SKM-1 treated with dmso at 0.1 percent for 144 hours (cell line): ENCODE measurements at regions not wholly inside any gene's neighbourhood (a gene's known extent, or its start where the extent isn't known, plus 50 kb on each side); places are given as distances from the start of the nearest gene placed in this dataset.
"Not testable (repeated sequence)": the region's sequence is repeated elsewhere in the genome, so short reads cannot be mapped to it uniquely, and the experiment has no call there.

Source experiments
- DNase-seq: peaks from one replicate; lab custom pipeline; 2025; ENCODE audit not compliant: unreplicated experiment; lab: John Stamatoyannopoulos, UW

DNA sequence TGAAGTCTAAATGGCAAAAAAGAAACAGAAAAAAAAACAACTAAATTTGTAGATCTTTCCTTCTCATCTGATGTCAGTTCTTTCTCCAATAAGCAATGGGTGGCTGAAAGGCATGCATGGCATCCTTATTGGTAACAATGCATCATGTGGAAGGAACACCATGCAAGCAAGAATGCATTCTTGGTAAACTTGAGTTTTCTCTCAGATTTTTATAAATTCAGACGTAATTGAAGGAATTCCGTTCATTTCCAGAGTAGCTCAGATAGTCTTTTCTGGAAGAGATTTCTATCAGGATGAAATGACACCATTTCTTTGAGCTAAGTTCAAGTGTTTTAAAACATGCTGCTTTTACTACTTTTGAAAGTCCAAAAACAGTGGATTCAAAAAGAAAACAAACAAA lies 373.0 kb downstream of the COG6 start:
- no peak for DNase-seq

DNA sequence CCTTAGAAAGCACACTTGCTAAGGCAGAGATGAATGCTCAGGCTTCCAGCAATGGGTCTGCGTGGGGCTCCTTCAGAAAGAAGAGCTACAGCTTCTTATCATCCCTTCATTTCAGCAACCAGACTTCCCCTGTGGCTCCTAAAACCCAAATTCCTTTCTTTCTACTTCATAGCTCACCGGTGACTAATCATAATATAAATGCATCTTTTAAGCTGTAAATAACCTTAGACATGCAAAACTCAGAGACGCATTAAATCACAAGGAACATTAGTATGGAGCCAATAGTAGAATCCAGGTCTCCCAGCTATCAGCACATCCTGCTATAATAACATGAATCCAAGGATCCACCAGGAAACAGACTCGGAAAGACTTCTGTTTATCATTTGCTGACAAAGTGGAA lies 375.6 kb downstream of the COG6 start:
- DNase-seq, result no peak

DNA sequence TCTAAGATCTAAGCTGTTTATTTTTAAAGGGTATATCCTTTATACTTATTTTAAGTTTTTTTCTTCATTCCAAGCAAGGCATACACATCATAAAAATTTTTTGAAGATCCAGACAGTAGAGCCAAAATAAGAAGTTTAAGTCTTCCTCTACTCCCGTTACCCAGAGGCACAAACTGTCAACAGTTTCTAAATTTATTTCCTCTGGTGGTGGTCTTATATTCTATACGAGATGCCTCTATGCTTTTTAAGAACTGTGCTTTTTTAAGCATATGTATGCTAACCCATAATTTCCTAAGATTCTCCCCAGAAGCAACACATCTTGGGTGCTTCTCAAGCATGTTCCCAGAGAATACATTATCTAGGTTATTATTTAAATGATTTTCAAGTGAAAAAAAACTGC lies 383.6 kb downstream of the COG6 start:
- DNase-seq, result no peak

DNA sequence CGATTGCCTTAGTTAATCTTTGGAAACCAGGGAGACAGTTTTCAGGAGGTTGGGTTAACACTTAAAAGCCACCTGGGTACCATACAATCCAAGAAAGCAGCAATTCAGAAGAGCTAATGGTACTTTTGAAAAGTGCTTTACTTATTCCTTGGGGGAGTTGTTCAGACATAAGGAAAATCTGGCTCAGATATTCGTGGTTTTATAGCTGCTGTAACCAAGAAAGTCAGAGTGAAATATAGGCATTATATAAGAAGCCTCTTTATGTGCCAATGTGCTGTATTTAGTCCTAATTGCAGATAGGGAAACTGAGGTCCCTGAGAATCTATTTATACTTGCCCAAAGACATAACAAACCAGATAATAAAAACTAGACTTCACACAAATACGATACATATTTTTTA lies 387.5 kb downstream of the COG6 start:
- no peak for DNase-seq

DNA sequence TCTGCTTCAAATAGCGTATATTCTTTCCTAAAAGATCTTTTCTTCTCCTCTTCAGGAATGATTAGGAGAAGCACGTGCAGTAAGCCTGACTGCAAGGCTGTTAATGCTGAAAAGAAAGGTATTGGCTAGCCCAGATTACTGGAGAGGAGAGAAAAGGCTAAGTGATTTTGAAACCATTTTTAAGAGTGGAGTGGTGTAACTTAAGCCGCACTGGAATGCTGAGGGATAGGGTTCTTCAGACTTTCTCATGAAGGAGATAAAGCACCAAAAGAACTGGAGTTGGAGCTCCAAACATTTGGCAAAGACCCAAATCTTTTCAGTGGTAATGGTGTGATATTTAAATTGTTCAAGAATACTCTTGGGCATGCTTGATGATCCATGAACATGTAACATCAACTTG lies 388.3 kb downstream of the COG6 start:
- no peak for DNase-seq

DNA sequence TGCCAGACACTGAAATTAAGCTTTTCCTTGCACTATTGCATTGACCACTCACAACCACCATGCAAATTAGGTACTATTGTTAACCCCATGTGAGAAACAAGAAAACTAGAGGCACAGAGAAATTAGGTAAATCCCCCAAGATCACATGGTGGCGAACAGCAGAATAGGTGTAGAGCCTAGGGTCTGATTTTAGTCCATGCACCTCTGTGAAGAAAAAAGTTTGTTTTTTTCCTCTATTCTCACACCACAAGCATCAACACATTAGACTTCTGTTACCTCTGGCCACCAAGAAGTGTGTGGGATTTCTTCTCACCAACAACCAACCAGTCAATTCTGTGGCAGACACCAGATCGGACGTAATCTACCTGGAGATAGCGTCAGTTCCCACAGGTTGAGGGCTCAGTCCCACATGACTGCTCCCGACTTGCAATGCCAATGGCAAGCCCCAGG lies 391.9 kb downstream of the COG6 start:
- DNase-seq, result no peak

DNA sequence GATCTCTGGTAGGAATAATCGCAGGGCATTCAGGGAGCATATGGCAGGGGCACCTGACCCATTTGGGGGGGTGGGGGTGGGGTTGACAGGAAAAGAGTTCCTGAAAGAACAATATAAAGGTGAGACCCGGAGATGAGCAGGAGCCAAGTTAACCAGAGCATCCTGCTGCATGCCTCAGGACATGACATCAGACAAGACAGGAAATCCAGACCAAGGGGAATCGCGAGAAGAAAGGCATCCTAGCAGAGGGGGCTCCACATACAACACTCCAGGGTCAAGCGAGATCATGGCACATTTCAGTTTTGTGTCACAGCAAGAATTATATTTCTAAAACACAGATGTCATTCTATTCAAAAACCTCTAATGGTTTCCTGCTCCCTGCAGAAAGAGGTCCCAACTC lies 393.1 kb downstream of the COG6 start:
- DNase-seq, result no peak

DNA sequence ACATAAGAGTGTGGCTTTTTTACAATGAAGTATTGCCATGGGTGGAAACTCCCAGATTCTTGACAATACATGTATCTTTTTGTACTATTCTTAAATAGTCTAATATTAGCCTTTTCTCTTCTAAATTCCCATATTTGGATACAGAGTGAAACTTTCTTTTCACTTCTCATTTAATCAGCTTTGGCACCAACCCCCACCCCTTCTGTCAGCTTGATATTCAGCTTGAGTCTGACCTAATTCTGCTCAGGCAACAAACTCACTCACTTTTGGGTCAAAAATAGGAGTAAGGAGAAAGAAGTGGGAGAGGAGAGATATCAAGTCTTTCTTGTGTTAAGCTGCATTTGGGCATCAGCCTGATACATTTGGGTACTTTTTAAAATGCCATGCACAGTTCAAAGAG lies 397.5 kb downstream of the COG6 start:
- no peak for DNase-seq

DNA sequence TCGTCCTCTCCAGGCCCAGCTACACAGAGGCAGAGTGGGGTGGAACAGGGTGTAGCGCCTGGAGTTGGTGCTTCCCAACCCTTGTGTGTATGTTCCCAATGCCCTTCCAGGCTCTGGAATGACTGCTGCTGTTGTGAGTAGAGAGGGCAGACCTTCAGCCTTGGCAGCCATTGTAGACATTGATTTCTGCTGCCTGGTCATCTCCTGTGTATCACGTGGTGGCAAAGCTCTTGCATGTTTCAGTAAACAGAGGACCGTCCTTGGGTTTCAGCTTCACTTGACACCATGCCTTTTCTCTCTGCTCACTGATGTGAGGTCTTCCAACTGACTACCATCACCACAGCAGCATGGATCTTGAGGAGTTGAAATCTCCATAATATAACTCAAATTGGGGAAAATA lies 397.9 kb downstream of the COG6 start:
- DNase-seq, result no peak

DNA sequence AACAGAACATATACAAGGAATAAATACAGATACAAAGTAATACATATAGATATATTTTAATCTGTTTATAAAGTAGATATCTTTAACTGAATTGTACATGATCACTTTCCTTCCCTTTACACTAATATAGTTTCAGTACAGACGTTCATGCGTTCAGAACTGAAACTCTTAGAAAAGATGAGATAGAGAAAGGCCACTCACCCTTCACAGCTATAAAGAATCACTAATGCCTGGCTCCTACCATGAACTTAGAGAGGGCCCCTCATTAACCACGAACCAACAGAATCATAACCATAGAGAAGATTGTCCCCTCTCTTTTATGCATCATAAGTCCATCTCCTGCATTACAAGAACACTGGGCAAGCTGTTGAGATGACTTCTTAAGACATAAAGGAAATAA lies 399.0 kb downstream of the COG6 start:
- not testable (repeated sequence) for DNase-seq

DNA sequence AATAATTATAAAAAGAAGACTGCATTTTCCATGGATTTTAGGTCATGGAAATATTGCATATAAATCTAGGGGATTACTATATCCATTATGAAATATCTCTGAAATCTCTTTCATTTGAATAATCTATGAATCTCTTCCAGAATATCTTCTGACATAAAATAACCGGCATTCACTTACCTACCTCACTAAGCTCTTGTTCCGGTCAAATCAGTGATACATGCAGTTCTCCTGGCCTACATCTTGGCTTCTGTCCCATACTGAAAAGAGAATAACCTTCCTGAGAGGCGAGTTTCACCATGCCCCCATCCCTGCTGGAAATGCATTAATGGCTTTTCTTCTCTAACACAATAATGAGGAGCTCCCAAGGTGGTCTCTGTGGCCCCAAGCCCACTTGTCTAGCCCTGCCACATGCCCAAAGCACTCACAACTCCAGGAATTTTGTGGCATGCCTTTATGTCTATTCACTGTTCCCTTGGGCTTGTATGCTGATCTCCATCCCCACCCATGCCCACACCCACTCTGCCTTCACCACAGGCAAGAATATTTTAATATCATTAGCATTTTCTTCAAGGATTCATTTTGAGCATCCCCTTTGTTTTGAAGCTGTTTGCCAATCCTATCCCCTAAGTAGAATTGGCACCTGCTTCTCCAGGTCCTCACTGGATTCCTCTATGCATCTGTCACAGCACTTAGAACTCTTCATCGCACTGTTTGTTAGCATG lies 401.6 kb downstream of the COG6 start:
- no peak for DNase-seq

DNA sequence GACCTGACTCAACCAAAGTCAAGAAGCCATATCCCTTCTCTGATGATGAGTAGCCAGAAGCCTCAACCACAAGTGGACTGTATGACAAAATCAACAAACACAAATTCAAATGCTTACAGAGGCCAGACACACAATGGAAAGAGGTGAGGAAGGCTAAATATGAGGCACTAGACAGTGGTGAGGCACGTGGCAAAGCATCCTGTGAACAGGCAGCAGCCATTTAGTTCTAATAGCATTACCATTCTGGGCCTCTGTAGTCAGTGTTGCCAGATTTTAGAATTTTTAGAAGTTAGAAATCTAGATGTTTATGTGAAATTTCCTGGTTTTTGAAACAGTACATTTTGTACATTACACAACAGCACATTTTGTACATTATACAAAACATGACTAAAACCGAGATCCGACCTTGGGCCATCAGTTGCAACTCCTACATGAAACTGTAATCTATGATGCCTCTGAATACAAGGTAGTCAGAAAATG lies 403.3 kb downstream of the COG6 start:
- DNase-seq, result no peak

DNA sequence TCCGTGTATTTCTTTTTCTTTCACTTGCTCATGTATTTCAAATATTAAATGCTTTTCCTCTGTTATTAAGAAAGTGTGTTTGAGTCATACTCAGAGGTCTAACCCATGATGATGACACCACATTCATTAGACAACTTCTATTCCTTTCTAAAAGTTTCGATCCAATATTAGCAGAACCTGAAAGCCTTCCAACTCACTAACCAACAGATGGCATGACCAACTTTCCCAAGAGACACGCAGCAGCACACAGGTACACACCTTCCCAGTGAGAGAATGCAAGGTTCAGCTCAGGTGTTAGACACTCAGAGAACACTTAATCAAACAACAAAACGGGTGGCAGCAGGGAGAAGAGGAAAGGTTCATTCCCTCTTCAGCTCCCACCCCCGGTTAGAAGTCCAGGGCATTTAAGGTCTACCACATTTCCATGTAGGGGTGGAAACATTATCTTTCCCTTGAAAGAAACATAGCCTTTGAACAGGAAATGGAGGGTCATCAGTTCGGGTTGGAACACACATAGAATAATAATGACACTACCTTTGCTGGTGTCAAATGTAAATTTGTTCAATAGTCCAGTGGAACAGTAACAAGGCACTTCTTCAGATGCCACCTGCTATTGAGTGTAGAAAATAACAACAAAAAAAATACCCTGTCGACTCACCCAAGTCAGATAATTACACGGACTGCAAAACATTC lies 404.2 kb downstream of the COG6 start:
- no peak for DNase-seq

DNA sequence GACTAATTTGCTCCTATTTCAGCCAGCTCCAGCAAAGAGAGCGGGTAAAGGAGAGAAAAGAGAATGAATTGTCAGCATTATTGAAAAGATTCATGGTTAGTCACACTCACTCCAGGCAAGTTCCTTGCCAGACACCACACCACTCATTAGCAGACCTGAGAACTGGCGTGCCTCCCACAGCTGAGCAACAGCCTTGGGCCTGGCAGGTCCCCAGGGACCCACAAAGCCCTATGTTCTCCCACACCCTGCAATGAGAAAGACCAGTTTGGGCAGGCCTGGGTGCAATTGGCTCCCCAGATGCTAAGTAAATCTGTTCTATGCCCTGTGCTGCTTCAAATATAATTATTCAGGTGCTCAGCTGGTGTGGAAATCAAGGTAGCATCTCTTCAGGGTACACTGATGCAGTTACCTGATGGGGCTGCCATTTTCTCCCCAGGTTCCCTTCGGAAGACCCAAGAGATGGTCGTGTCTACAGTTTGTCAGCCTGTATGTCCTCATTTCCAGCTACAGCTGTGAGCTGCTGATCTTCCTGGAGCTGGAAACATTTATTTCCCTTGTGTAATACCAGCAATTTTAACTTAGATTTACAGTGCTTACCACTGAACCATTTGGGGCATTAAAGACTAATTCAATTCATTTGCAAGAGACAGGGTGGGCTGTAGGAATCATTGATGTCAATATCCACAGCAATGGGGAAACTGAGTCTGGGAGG lies 405.0 kb downstream of the COG6 start:
- no peak for DNase-seq

DNA sequence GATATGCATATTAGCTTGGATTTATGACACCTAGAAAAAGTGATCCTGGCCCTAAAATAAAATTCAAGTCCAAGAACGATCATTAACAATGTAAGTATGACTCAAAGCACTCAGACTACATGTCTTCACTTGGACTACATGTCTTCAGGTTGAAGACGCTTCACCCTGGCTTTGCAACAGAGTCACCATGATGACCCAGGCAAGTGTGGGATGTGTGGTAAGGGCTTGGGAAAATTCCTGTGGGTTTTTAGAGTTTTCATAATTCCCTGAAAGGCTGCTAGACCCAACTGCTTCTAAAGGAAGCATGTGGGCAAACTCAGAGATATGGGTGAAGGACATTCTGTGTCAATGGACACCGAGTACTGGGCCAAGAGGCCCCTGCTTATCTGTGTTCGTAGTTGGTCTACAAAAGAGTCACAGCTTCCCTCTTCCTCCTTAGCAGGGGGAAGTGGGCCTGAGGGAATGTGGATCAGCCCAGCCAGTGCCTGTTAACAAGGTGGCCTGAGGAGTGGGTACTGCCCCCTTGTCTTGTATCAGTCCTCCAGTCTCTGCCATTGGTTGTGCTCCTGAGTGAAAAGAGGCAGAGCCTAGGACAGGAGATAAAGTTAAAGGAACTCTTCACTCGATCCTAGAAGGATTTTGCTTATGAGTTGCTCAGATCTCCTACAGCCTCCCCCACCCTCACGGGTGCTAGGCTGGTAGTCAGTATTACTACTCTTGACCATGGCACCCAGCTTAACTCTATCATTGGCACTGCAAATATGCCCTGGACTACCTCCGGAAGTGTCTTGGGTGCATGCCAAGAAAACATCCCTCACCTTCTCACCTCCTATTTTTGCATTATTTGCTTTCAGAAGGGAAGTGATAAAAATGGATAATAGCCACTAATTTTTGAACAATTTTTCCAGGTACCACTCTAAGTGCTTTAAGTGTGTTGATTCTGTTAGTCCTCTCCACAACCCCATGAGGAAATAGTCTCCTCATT lies 406.3 kb downstream of the COG6 start:
- no peak for DNase-seq

DNA sequence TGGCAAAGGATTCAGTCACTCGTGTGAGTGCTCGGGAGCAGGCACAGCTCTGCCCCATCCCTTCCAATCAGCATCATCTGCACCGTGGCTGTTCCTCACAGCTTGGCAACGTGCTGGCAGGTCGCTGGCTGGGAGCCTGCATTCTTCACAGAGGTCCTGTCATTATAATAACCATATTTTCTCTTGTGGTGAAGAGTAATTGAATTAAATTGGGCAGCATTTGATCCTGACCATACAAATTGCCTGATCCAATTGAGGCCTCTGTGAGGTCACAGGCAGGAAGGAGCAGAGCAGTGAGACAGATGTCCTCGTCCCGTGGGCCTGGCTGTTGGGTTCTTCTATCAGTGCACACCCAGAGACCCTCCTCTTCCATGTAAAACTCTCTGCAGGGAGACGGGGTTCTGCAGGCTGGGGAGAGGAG lies 407.8 kb downstream of the COG6 start:
- no peak for DNase-seq

DNA sequence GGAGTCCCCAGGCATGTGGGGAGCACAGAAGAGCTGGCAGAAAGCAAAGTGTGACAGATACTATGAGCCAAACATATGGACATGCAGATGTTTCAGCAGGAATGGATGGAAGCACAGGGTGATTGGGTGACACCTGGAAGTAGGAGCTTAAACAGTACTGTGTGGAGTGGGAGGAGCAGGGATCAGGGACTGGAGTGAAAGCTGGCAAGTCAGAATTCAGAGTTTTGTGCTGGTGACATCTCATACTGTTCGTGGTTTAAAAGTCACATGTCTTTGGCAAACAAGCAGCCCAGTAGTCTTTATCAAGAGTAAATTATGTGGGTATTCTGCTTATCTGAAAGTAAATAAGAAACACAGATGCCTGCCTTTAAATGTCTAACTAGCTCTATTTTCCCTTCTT lies 408.2 kb downstream of the COG6 start:
- DNase-seq, result no peak

DNA sequence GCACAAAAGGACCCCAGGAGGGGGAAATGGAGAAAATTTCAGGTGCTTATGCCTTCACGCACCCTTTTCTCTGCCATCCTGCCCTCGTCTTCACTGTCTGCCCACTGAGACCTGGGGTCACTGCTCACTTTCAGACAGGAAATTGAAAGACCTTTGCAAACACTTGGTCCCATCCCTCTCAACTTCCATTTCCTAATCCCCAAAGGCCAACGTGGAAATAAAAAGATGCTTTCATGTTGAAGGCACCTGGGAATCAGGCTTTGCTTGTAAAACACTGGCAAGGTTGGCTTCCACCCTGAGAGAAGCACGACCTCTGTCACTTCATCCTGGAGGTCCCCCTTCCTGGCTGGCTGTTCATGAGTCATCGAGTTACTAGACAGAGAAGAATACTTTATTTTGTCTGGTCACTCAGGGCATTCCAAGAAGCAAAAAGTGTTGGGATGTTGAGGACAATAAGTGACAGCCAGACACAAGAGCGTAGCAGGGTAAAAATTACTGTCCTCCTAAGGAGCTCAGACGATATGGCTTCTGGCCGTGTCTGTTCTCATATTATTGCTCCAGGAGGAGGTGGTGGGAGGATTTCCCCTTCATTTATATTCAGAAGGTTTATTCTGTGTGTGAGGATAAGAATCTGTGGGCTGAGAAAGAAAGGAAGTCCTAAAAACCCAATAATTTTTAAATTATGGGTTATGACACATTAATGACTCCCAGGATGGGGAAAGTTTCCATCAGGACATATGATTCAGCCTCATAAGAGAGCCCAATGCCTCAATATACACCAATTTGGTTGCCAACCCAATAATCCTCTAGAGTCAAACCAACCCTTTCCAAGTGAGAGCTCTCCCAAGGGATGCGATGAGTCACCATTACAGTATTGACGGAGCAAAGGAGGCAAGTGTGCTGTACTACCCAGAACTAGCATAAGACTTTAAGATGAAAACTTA lies 409.0 kb downstream of the COG6 start:
- DNase-seq, result no peak

DNA sequence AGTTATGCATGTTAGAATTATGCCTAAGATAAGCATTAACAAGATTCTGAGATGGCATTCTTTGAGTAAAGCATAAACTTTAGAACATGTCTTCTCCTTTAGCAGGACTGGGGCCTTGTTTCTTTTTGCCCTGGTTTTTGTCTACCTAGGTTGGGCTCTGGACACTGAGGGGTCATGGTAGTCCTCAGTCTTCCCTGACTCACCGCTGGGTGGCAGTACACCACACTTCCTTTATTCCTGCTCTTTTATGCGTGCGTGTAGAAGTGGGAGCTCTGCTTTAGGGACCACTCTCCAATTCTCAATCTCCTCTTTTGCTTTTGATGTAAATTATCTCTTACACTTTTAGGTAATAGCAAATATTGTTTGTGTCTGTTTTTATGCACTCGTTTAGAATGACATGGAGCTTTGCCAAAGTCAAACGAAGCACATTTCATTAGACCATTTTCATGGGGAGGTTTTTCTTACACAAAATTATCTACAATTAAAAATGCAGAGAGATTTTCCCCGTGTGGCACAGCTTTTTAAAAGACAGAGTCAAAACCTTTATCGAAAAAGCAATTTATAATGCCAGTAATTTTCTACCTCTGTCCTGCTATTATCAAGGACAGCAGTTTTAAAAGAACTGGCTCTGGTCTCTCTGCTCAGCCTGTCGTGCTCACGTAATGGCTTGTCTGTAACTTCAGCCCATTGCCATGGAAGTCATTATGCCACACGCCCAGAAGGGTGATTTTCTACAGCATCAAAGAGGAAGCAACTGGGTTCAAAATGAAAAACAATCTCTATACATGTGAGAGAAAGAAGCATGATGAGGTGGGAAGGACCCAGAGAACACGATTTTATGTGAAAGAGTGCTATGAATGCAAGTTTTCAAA lies 413.9 kb downstream of the COG6 start:
- peak; percentile 16 for DNase-seq
